ENCODE measurements at regions not wholly inside any gene's neighbourhood (a gene's known extent, or its start where the extent isn't known, plus 50 kb on each side); places are given as distances from the start of the nearest gene placed in this dataset.

- no peak for TF ChIP-seq CTCF (IDR thresholded peaks at IDR 0.05; ENCODE audit: low read depth, low read length)
- Histone ChIP-seq H3K4me3 (ENCODE audit: low read depth, low read length) (no peak overlapping the region), H3K9me3 (ENCODE audit: control insufficient read depth, insufficient read depth, low read length) (no peaks in the 10 kb centered on the region; the same call in 1 of the 2 replicates), H3K27me3 (ENCODE audit: control insufficient read depth, insufficient read depth, low read length) (no peaks in the 10 kb centered on the region), H3K27ac (ENCODE audit: low read depth, low read length) (no peak overlapping the region)
- DNase-seq (ENCODE audit: low read depth, low spot score), result no peak
- ChIA-PET POLR2A (no interaction called here), CTCF (interaction anchor here (0.6 kb wide), 1 partner anchor 206 kb away, joined by 3 read pairs; no protein-coding TSS in a partner anchor)
Observed at GRCh38 chr16:79808731-79809130, 208.2 kb upstream of the MAF start.

- CTCF ChIA-PET, result no interaction called here
- DNase-seq (ENCODE audit: low read depth, low spot score), result no peak
- POLR2A ChIA-PET, result no interaction called here
- no peak for TF ChIP-seq CTCF (IDR thresholded peaks at IDR 0.05; ENCODE audit: low read depth, low read length)
- Histone ChIP-seq H3K27me3 (ENCODE audit: control insufficient read depth, insufficient read depth, low read length) (no peaks in the 10 kb centered on the region), H3K9me3 (ENCODE audit: control insufficient read depth, insufficient read depth, low read length) (no peaks in the 10 kb centered on the region; the same call in 1 of the 2 replicates), H3K27ac (ENCODE audit: low read depth, low read length) (no peak overlapping the region), H3K4me3 (ENCODE audit: low read depth, low read length) (no peak overlapping the region)
Observed at GRCh38 chr16:79806757-79807156, 206.2 kb upstream of the MAF start.

GRCh38 chr16:79805621-79806020, 205.1 kb upstream of the MAF start:
- CTCF ChIA-PET, result no interaction called here

GRCh38 chr16:79801646-79802045, 201.1 kb upstream of the MAF start:
- Histone ChIP-seq H3K27me3 (ENCODE audit: control insufficient read depth, insufficient read depth, low read length) (no peaks in the 10 kb centered on the region), H3K9me3 (ENCODE audit: control insufficient read depth, insufficient read depth, low read length) (no peaks in the 10 kb centered on the region; the same call in none of the 2 replicates), H3K27ac (ENCODE audit: low read depth, low read length) (no peak overlapping the region), H3K4me3 (ENCODE audit: low read depth, low read length) (no peak overlapping the region)
- no peak for TF ChIP-seq CTCF (IDR thresholded peaks at IDR 0.05; ENCODE audit: low read depth, low read length)
- ChIA-PET CTCF (no interaction called here), POLR2A (no interaction called here)
- DNase-seq (ENCODE audit: low read depth, low spot score), result no peak

More at GRCh38 chr16:79805621-79806020, 205.1 kb upstream of the MAF start:
- Histone ChIP-seq H3K9me3 (ENCODE audit: control insufficient read depth, insufficient read depth, low read length) (no peaks in the 10 kb centered on the region; the same call in 1 of the 2 replicates), H3K27ac (ENCODE audit: low read depth, low read length) (no peak overlapping the region), H3K4me3 (ENCODE audit: low read depth, low read length) (no peak overlapping the region), H3K27me3 (ENCODE audit: control insufficient read depth, insufficient read depth, low read length) (no peaks in the 10 kb centered on the region)
- TF ChIP-seq CTCF (IDR thresholded peaks at IDR 0.05; ENCODE audit: low read depth, low read length), result no peak
- POLR2A ChIA-PET, result no interaction called here
- no peak for DNase-seq (ENCODE audit: low read depth, low spot score)

GRCh38 chr16:79800016-79800608, 199.6 kb upstream of the MAF start:
- Histone ChIP-seq H3K4me3 (ENCODE audit: low read depth, low read length) (no peak overlapping the region), H3K27me3 (ENCODE audit: control insufficient read depth, insufficient read depth, low read length) (no peaks in the 10 kb centered on the region), H3K27ac (ENCODE audit: low read depth, low read length) (no peak overlapping the region), H3K9me3 (ENCODE audit: control insufficient read depth, insufficient read depth, low read length) (peaks cover 3% of the 10 kb centered on the region)
- ChIA-PET CTCF (no interaction called here), POLR2A (no interaction called here)
- no peak for DNase-seq (ENCODE audit: low read depth, low spot score)
- TF ChIP-seq CTCF (IDR thresholded peaks at IDR 0.05; ENCODE audit: low read depth, low read length), result no peak
